Panc1 (cell line): ENCODE measurements at regions not wholly inside any gene's neighbourhood (a gene's known extent, or its start where the extent isn't known, plus 50 kb on each side); places are given as distances from the start of the nearest gene placed in this dataset.

ENCODE experiments used
- POLR2AphosphoS5 ChIP-seq: IDR thresholded peaks from 2 replicates; pipeline ENCODE4 v1.6.1; 2012; ENCODE audit warnings: mild to moderate bottlenecking, low read depth, low read length, moderate library complexity
- SIN3A ChIP-seq: IDR thresholded peaks from 2 replicates; pipeline ENCODE4 v1.6.1; 2012; ENCODE audit warnings: low read depth, mild to moderate bottlenecking, low read length, moderate library complexity, borderline replicate concordance; ENCODE audit not compliant: insufficient read depth
- TCF7L2 ChIP-seq: IDR thresholded peaks from 2 replicates; pipeline ENCODE4 v1.6.1; 2011; ENCODE audit warnings: mild to moderate bottlenecking, low read depth, low read length, inconsistent platforms
- TF ChIP-seq, protein P1 (sequence below): fragments of 450-650 bp; IDR thresholded peaks from 2 replicates; pipeline ENCODE4 v1.5.1; 2017; ENCODE audit warnings: mild to moderate bottlenecking
- TF ChIP-seq, protein P2 (sequence below), 2 experiments: IDR thresholded peaks; 2 replicates each; pipeline ENCODE4 v1.6.1; 2011 to 2012; ENCODE audit warnings: low read depth in 2 of 2, control low read depth in 1 of 2, low read length in 1 of 2, mild to moderate bottlenecking in 1 of 2, moderate library complexity in 1 of 2; ENCODE audit not compliant: insufficient read depth in 1 of 2

DNA sequence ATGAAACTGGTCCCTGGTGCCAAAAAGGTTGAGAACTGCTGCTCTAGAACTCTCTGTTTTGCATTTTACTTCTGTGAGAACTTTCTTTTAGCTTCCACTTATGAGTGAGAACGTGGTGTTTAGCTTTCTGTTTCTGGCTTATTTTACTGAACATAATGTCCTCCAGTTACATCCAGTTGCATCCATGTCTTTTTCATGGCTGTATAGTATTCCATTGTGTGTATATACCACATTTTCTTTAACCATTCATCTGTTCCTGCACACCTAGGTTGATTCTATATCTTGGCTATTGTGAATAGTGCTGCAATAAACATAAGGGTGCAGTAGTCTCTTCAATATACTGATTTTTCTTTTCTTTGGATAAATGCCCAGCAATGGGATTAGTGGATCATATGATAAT lies 165.7 kb downstream of the NPR3 start:
- TF ChIP-seq, protein P1, sequence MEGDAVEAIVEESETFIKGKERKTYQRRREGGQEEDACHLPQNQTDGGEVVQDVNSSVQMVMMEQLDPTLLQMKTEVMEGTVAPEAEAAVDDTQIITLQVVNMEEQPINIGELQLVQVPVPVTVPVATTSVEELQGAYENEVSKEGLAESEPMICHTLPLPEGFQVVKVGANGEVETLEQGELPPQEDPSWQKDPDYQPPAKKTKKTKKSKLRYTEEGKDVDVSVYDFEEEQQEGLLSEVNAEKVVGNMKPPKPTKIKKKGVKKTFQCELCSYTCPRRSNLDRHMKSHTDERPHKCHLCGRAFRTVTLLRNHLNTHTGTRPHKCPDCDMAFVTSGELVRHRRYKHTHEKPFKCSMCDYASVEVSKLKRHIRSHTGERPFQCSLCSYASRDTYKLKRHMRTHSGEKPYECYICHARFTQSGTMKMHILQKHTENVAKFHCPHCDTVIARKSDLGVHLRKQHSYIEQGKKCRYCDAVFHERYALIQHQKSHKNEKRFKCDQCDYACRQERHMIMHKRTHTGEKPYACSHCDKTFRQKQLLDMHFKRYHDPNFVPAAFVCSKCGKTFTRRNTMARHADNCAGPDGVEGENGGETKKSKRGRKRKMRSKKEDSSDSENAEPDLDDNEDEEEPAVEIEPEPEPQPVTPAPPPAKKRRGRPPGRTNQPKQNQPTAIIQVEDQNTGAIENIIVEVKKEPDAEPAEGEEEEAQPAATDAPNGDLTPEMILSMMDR: no peak
- TF ChIP-seq TCF7L2 (no peak), POLR2AphosphoS5 (no peak), SIN3A (no peak)
- TF ChIP-seq, protein P2, sequence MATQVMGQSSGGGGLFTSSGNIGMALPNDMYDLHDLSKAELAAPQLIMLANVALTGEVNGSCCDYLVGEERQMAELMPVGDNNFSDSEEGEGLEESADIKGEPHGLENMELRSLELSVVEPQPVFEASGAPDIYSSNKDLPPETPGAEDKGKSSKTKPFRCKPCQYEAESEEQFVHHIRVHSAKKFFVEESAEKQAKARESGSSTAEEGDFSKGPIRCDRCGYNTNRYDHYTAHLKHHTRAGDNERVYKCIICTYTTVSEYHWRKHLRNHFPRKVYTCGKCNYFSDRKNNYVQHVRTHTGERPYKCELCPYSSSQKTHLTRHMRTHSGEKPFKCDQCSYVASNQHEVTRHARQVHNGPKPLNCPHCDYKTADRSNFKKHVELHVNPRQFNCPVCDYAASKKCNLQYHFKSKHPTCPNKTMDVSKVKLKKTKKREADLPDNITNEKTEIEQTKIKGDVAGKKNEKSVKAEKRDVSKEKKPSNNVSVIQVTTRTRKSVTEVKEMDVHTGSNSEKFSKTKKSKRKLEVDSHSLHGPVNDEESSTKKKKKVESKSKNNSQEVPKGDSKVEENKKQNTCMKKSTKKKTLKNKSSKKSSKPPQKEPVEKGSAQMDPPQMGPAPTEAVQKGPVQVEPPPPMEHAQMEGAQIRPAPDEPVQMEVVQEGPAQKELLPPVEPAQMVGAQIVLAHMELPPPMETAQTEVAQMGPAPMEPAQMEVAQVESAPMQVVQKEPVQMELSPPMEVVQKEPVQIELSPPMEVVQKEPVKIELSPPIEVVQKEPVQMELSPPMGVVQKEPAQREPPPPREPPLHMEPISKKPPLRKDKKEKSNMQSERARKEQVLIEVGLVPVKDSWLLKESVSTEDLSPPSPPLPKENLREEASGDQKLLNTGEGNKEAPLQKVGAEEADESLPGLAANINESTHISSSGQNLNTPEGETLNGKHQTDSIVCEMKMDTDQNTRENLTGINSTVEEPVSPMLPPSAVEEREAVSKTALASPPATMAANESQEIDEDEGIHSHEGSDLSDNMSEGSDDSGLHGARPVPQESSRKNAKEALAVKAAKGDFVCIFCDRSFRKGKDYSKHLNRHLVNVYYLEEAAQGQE (IDR thresholded peaks at IDR 0.05; ENCODE audit: insufficient read depth in 1 of 2, low read depth in 2 of 2, low read length in 1 of 2): no peak
